OCI-LY7 (cell line): ENCODE measurements at regions not wholly inside any gene's neighbourhood (a gene's known extent, or its start where the extent isn't known, plus 50 kb on each side); places are given as distances from the start of the nearest gene placed in this dataset.

Experiments used
- CTCF ChIP-seq: fragments of 200-600 bp; sonication (generic); conservative IDR thresholded peaks from 2 replicates; pipeline ENCODE4 v1.5.1; 2014; ENCODE audit warnings: mild to moderate bottlenecking, antibody characterized with exemption, low read length, moderate library complexity, mixed read lengths
- EZH2phosphoT487 ChIP-seq: fragments of 200-600 bp; sonication (generic); IDR thresholded peaks from 2 replicates; pipeline ENCODE4 v1.6.1; 2018; ENCODE audit warnings: low read depth, borderline replicate concordance, mild to moderate bottlenecking, mixed run types, antibody characterized with exemption, low read length, moderate library complexity, mixed read lengths

DNA sequence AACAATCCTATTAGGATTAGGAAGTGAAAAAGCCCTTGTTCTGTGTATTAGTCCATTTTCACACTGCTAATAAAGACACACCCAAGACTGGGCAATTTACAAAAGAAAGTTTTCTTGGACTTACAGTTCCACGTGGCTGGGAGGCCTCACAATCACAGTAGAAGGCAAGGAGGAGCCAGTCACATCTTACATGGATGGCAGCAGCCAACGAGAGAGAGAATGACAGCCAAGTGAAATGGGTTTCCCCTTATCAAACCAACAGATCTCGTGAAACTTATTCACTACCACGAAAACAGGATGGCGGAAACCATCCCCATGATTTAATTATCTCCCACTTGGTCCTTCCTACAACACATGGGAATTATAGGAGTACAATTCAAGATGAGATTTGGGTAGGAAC, 248.2 kb upstream of the KCNMB2 start:
- TF ChIP-seq CTCF, result no peak
- TF ChIP-seq EZH2phosphoT487, result no peak
